ENCODE measurements at regions not wholly inside any gene's neighbourhood (a gene's known extent, or its start where the extent isn't known, plus 50 kb on each side); places are given as distances from the start of the nearest gene placed in this dataset.
A peak's percentile ranks its signal among the peaks of the same experiment; 100 is the strongest.
"Not testable (repeated sequence)": the region's sequence is repeated elsewhere in the genome, so short reads cannot be mapped to it uniquely, and the experiment has no call there.

DNA sequence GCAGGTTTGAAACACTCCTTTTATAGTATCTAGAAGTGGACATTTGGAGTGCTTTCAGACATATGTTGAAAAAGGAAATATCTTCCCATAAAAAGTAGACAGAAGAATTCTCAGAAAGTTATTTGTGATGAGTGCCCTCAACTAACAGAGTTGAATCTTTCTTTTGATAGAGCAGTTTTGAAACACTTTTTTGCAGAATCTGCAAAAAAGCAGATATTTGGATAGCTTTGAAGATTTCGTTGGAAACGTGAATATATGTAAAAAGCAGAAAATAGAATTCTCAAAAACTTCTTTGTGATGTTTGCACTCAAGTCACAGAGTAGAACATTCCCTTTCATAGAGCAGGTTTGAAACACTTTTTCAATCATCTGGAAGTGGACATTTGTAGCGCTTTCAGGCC lies 676.4 kb upstream of the ZNF337 start:
- DNase-seq, result not testable (repeated sequence)

DNA sequence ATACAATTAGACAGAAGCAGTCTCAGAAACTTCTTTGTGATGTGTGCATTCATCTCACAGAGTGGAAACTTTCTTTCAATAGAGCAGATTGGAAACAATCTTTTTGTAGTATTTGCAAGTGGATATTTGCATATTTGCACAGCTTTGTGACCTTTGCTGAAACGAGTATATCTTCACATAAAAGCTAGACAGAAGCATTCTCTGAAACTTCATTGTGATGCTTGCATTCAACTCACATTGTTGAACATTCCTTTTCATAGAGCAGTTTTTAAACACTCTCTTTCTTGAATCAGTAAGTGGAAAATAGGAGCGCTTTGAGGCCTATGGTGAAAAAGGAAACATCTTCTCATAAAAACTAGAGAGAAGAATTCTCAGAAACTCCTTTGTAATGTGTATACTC lies 657.9 kb upstream of the ZNF337 start:
- DNase-seq, result no peak

DNA sequence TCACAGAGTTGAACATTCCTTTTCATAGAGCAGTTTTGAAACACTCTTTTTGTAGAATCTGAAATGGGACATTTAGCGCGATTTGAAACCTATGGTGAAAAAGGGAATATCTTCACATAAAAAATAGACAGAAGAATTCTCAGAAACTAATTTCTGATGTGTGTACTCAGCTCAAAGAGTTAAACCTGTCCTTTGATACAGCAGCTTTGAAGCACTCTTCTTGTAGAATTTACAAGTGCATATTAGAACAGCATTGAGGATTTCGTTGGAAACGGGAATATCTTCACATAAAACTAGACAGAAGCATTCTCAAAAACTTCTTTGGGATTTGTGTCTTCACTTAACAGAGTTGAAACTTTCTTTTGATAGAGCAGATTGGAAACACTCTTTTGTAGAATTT lies 650.7 kb upstream of the ZNF337 start:
- DNase-seq, result no peak

DNA sequence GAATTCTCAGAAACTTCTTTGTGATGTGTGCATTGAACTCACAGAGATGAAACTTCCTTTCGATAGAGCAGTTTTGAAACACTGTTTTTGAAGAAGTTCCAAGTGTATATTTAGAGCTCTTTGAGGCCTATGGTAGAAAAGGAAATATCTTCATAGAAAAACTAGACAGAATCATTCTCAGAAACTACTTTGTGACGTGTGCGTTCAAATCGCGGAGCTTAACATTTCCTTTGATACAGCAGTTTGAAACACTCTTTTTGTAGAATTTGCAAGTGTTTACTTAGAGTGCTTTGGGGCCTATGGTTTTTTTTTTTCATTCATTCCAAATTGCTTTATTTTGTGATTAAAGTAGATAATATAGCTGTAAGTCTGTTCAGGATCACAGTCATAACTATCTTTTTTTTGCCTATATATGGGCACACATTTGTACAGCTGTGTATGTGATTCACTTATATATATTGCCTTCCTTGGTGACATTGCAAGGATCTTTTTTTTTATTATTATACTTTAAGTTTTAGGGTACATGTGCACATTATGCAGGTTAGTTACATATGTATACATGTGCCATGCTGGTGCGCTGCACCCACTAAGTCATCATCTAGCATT lies 643.9 kb upstream of the ZNF337 start:
- DNase-seq, result not testable (repeated sequence)

DNA sequence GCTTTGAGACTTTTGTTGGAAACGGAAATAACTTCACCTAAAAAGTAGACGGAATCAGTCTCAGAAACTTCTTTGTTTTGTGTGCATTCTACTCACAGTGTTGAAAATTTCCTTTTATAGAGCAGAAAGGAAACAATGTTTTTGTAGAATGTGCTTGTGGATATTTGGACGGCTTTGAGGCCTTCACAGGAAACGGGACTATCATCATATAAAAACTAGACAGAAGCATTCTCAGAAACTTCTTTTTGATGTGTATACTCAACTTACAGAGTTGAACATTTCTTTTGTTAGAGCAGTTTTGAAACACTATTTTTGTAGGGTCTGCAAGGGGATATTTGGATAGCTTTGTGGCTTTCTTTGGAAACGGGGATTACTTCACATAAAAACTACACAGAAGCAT lies 627.5 kb upstream of the ZNF337 start:
- DNase-seq, result no peak

DNA sequence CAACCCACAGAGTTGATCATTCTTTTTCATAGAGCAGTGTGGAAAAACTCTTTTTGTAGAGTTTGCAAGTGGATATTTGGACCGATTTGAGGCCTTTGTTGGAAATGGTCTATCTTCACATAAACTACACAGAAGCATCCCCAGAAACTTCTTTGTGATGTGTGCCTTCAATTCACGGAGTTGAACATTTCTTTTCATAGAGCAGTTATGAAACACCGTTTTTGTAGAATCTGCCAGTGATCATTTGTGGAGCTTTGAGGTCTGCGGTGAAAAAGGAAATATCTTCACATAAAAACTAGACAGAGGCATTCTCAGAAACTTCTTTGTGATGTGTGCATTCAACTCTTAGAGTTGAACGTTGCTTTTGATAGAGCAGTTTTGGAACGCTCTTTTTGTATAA lies 618.4 kb upstream of the ZNF337 start:
- DNase-seq, result no peak

- not testable (repeated sequence) for DNase-seq
Measured at GRCh38 chr20:26309720-26310119, 613.1 kb upstream of the ZNF337 start.

DNA sequence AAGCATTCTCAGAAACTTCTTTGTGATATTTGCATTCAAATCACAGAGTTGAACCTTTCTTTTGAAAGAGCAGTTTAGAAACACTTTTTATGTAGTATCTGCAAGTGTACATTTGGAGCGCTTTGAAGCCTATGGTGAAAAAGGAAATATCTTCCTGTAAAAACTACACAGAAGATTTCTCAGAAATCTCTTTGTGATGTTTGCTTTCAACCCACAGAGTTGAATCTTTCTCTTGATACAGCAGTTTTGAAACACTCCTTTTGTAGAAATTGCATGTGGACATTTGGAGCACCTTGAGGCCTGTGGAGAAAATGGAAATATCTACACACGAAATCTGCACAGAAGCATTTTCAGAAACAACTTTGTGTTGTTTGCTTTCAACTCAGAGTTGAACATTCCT lies 612.3 kb upstream of the ZNF337 start:
- DNase-seq, result no peak

DNA sequence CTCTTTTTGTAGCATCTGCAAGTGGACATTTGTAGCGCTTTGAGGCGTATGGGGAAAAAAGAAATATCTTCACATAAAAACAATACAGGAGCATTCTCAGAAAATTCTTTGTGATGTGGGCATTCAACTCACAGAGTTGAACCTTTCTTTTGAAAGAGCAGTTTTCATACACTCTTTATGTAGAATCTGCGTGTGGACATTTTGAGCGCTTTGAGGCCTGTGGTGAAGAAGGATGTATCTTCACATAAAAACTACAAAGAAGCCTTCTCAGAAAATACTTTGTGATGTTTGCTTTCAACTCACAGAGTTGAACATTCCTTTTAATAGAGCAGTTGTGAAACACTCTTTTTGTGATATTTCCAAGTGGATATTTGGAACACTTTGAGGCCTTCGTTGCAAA lies 598.4 kb upstream of the ZNF337 start:
- no peak for DNase-seq

- DNase-seq, result not testable (repeated sequence)
Measured at GRCh38 chr20:26288379-26289061, 591.9 kb upstream of the ZNF337 start.

DNA sequence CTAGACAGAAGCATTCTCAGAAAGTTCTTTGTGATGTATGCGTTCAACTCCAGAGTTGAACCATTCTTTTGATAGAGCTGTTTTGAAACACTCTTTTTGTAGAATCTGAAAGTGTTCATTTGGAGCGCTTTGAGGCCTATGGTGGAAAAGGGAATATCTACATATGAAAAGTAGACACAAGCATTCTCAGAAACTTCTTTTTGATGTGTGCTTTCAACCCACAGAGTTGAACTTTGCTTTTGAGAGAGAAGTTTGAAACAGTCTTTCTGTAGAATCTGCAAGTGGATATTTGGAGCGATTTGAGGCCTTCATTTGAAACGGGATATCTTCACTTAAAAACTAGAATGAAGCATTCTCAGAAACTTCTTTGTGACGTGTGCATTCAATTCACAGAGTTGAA lies 582.6 kb upstream of the ZNF337 start:
- no peak for DNase-seq

GRCh38 chr20:26277339-26277738 lies 580.7 kb upstream of the ZNF337 start:
- no peak for DNase-seq

- no peak for DNase-seq
Measured at GRCh38 chr20:26276554-26277210, 580.0 kb upstream of the ZNF337 start.

DNA sequence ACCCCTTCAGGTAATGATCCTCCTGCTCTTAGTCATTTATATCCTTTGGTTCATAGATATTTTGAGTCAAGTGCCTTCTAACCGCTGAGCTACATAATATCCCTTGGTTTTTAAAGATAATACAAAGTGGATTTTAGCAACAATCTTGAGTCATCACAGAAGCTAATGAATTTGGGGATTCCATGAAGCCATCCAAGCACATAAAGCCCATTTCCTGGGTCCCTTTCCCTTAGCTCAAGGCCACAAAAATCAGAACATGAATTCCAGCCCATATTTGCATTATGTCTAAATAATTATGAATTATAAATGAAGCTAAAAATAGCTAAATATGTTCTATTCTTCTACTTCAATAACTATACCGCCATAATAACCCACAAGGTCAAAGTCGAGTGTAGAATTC lies 572.1 kb upstream of the ZNF337 start:
- not testable (repeated sequence) for DNase-seq

DNA sequence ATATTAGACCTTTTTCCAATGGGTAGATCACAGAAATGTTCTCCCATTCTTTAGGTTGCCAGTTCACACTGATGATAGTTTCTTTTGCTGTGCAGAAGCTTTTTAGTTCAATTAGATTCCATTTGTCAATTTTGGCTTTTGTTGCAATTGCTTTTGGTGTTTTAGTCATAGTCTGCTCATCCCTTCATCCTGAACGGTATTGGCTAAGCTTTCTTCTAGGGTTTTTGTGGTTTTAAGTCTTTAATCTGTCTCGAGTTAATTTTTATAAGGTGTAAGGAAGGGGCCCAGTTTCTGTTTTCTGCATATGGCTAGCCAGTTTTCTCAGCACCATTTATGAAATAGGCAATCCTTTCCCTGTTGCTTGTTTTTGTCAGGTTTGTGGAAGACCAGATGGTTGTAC lies 564.3 kb upstream of the ZNF337 start:
- DNase-seq, result not testable (repeated sequence)

GRCh38 chr20:26252311-26252975 lies 555.8 kb upstream of the ZNF337 start:
- not testable (repeated sequence) for DNase-seq

- not testable (repeated sequence) for DNase-seq
Measured at GRCh38 chr20:26251376-26251775, 554.7 kb upstream of the ZNF337 start.

DNA sequence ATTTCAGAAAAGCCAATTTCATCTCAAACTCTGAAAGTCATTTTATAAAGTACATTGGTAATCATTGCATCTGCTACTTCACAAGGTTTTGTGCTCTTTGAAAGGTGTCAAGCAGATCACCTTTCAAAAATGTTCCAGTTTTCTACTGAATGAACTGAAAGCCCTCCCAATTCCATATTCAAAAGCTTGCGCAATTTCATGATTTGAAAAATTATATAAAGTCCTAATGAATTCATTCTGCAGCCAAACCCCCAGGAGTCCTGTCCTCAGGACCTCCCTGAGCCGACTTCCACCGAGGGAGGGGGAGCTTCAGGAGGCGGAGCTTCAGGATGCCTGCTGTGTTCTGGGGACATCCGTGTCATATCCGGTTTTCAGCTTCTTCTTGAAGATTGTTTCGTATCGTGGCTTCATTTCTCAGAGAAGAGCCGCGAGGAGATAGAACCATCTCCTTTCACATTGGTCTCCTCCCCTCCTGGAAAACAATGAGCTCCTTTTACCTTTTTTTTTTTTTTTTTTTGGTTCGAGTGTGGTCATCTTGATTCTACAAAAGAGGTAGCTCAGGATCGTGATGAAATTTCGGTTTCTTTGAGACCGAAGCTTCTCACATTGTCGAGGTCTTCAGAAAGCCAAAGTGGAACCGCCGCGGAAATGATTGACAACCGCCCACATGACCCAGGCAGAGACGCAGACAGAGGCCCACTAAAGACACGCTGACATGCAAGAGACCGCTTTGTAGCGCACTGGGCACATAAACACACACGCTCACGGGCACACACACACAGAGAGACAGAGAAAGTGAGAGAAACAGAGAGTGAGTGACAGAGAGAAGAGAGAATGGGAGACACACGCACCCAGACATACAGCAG lies 553.8 kb upstream of the ZNF337 start:
- not testable (repeated sequence) for DNase-seq

GRCh38 chr20:26243731-26244130 lies 547.1 kb upstream of the ZNF337 start:
- no peak for DNase-seq

DNA sequence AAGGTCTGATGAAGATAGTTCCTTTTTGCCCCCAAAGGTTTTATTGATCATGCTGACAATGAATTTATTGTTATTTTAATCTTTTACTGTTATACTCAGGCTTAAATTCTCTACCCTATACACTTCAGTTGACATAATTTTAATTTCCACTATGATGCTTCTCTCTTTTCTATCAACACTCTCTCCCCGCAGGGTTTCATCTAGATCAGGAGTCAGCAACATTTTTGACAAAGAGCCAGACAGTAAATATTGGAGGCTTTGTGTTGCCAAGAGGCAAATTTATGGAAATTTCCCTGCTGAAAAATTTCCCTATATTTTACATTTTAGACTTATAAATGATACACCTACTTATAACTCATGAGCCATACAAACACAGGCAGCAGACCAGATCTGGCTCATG lies 524.0 kb upstream of the ZNF337 start:
- not testable (repeated sequence) for DNase-seq

GRCh38 chr20:26219546-26219945 lies 522.9 kb upstream of the ZNF337 start:
- not testable (repeated sequence) for DNase-seq

DNA sequence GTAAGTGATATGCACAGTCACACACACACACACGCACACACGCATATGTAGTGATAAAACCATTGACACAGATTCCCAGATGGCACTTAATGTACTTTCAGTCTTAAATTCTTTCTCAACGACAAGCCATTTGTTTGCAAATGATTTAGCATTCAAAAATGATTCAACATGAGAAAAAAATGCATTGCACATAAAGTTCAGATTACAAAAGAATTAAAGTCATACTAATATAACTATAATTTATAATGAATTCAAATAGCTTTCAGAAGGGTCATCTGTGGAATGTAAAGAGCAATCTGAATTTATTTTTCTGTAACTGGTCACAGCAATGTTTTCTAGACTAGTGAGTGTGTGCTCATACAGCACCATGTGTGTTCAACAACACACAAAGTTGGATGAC lies 521.6 kb upstream of the ZNF337 start:
- DNase-seq, result peak; percentile 43

Data from fibroblast of skin of abdomen (primary cell).